GM18511 (cell line): ENCODE measurements at regions not wholly inside any gene's neighbourhood (a gene's known extent, or its start where the extent isn't known, plus 50 kb on each side); places are given as distances from the start of the nearest gene placed in this dataset.
"Not testable (repeated sequence)": the region's sequence is repeated elsewhere in the genome, so short reads cannot be mapped to it uniquely, and the experiment has no call there.

Experiments used
- ATAC-seq: cut with Tn5 transposase; IDR thresholded peaks from one replicate; pipeline ENCODE4 v1.9.1; 2021; ENCODE audit warnings: mild to moderate bottlenecking, moderate library complexity; ENCODE audit not compliant: unreplicated experiment

DNA sequence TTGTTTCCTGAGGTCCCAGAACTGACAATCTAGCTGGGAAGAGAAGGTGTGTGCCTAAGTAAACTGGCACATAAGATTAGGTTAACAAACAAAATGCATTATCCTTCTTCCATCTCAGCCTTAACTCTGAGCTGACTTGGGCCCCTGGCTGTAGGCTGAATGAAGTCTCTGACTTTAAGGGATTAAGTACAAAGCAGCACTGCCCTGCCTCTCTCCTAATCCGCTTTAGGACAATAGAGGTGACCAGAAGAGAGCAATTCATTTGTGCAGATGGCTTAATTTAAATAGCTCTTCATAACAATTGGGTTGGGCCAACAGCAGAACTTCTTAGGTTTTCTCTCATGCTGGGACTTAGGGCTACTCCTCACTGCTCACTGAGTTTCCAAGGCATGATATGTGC, 181.6 kb upstream of the SOX14 start:
- no peak for ATAC-seq

GRCh38 chr3:137583256-137583655, 180.9 kb upstream of the SOX14 start:
- ATAC-seq, result no peak

DNA sequence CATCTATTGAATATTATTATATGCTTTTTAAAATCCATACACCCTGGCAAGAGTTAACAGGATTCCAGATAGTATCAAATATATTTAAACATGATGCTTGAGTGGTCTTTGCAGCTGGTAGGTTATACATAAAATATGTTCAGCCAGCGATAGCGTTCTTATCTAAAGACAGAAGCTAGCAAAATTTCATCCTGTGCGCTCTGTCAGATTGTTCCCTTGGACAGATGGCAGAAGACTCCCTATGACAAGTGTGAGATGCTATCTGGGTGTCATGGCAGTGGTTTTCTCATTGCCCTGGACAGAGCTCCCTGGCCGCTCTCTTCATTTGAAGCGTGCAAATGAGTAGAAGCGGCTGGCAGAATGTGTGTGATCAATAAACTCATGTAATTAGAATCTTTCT, 175.2 kb upstream of the SOX14 start:
- no peak for ATAC-seq

DNA sequence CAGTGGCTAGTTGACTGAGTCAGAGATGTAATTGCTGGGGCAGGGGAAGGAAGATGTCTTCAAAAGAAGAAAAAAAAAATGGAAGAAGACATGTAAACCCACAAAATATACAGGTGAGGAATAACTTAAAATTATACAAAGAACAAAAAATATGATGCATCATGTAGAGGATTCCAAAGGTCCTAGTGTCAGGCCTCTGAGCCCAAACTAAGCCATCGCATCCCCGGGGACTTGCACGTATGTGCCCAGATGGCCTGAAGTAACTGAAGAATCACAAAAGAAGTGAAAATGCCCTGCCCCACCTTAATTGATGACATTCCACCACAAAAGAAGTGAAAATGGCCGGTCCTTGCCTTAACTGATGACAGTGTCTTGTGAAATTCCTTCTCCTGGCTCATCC, 168.7 kb upstream of the SOX14 start:
- ATAC-seq, result not testable (repeated sequence)

DNA sequence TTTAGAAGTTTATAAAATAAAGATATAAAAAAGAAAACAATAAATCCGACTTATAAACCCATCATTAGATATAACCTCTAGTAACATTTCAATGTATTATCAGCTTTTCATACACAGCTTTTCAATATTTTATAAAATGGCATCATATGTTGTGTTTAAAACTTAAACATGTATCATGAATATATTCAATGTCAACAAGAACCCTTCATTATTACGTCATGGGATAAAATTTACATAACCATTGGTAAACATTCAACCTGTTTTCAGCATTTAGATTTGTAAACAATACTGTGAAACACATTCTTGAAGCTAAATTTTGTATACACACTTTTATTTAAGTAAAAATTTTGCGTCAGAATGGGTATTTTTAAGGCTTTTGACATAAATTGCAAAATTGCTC, 153.4 kb upstream of the SOX14 start:
- ATAC-seq, result no peak

DNA sequence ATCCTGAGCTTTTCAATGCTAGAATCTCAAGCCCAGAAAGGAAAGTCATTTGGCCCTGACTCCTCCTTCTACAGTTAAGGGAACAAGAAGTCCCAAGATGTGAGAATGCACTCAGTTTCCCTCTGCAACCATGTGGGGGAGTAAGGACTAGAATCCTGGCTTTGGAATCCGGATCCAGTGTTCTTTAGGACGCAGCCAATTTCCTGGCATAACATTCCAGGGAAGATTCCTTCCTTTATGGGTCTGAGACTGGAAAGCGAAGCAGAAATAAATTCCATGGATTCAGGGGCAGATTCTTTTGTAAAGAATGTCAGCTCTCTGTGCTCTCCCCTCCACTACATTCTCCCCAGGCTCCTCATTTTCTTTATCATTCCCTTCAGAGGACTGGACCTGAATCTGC, 151.8 kb upstream of the SOX14 start:
- no peak for ATAC-seq

GRCh38 chr3:137615659-137616418, 148.3 kb upstream of the SOX14 start:
- no peak for ATAC-seq

DNA sequence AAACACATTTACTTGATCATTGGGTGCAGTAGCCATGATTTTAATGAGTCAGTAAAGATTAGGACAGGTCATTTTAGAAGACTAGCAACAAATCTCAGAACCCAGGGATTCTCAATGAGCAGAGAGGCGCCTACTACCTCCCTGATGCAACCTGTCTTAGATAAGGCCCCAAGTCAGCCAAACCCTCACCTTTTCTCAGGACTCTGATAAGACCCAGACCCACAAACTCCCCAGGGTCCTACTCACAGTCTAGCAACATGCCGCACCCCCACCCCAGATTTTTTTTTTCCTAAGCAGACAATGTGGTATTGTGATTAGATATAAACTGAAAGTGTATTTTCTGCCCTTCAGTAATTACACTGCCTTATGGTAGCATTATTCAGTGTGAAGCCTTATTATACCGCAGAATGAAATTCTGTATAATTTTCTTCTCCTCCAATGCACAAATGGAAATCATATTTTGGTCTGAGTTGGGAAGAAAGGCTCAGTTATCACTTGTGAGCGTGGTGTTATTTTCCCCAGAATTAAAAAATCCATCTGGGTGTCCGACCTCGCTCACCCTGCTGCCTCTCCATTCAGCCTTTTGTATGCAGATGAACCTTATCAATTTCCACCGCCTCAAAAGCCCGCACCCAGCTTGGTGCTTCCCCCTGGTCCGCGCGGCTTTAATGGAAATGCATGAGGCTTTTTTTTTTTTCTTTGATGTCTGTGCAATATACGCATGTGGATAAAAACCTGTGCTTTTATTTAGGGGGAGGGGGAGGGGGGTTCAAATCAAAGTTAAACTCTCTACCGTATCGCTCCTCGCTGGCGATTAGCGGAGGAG, 122.0 kb upstream of the SOX14 start:
- ATAC-seq, result no peak

DNA sequence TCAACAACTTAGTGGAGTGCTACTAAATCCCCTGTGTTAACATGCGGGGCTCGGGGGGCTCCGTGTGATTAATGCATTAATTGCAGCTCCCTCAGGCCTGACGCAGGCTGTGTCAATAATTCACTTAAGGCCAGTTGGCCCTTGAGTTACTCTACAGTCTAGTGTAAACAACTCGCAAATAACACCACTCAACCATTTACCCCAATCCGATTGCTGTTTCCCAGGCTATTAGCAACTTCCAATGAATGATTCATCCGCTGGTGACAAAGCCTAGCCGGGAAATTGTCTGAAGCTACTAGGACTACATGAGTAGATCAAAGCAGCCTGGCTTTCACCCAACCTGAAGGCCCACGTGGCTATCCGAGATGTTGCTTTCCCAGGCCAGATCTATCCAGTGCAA, 121.3 kb upstream of the SOX14 start:
- no peak for ATAC-seq

- ATAC-seq, result no peak
These were observed 116.9 kb upstream of the SOX14 start for GRCh38 chr3:137647179-137647578.

DNA sequence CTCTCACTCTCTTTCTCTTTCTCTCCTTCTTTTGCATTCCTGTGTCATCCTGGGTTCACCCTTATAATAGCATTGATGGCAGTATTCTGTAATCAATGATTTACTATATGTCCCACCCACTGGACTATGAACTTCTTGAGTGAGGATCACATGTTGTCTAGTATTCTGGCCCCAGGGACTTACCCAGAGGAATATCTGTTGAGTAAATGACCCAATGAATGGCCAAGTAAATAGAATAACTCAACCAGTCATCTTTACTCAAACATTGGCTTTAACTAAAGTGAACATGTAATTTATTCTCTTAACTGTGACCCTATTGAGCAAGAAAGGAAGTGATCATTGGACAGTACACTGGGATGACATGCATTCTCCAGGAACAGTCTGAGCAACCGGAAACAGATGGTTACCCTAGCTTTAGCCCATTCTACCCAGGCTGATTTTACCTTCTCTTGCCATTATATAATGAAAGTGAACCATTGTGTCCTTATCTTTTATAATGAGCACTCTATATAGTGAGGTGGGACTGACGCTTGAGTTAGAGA, 94.5 kb upstream of the SOX14 start:
- no peak for ATAC-seq

DNA sequence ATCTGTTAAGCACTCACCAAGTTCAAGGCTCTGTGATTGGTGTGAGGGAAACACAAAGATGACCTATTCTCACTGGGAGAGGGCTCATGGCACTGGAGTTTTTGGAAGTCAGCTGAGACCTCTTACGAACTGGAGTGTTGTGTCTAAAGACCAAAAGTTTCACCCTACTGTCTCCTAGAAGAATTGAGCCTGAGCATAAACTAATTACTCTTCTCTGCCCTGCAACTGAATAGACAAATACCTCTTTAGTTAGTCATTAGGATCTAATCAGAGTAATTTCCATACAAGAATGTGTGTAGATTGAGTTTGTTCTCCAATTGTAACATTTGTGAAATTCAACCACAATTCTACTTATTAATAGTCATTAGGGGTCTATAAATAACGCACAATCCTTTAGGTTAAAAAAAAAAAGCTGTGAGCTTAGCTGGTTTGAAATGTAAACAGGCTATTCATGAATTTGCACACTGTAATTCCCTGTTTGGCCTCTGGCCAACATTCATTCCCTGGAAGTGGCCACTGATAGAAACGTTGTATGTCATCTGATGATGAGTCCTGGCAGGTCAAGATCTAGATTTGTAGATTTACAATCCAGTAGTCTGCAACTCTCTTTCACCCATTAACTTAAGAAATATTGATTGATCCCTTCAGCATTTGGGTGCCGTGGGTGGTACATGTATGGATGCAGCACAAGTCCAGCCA, 76.8 kb upstream of the SOX14 start:
- no peak for ATAC-seq

- no peak for ATAC-seq
These were observed 71.2 kb upstream of the SOX14 start for GRCh38 chr3:137692803-137693431.

DNA sequence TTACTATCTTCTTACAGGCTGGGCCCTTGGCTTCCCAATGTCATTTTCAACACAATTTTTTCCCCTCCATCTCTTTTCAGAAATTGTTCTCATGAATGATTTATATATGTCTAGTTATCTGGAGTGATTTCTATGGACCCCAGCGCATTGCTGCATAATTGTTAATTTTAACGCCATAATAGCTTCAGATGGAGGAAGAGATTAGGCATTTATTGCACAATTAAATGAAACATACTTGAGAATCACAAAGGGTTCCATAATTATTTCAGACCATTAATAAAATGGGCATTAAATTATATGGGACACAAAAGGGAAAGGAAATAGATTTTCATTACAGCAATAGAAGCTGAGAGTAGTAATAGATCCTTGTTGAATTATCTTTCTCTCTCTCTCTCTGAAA, 70.3 kb upstream of the SOX14 start:
- ATAC-seq, result no peak

GRCh38 chr3:137694836-137695235, 69.3 kb upstream of the SOX14 start:
- ATAC-seq, result no peak

DNA sequence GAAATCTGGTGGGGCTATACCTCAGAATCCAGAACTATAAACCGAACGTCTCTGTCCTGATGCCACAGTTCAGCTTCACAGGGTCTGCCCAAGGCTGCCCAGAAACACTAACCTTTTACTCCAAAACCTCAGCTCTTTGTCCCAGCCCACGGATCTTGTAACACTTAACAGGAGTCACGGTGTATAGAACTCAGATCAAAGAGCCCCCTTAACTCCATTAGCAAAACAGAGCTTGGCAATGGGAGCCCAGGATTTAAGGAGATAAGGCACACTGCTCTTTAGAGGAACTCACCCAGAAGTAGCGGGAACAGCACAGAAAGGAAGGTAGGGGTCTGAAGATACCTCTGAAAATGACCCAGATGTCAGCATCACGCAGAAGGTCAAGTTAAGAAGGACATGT, 68.8 kb upstream of the SOX14 start:
- no peak for ATAC-seq

GRCh38 chr3:137709011-137709601, 55.0 kb upstream of the SOX14 start:
- ATAC-seq, result no peak

GRCh38 chr3:137713965-137714364, 50.1 kb upstream of the SOX14 start:
- not testable (repeated sequence) for ATAC-seq
